Upper lobe of right lung (tissue), 1 donor: ENCODE measurements at regions not wholly inside any gene's neighbourhood (a gene's known extent, or its start where the extent isn't known, plus 50 kb on each side); places are given as distances from the start of the nearest gene placed in this dataset.

ENCODE experiments used
- ATAC-seq: fragments of 200-7000 bp; cut with Tn5 transposase; one replicate; pipeline ENCODE4 v1.9.1; 2020; ENCODE audit warnings: mild to moderate bottlenecking, moderate library complexity
- DNase-seq: peaks from one replicate; pipeline ENCODE4 v3.0.0-alpha.2; 2020
- H3K27ac ChIP-seq: fragments of 200-600 bp; one replicate; pipeline ENCODE4 v1.8.0; 2022
- H3K27me3 ChIP-seq: fragments of 200-600 bp; one replicate; pipeline ENCODE4 v1.8.0; 2022; ENCODE audit warnings: mild to moderate bottlenecking
- H3K36me3 ChIP-seq: fragments of 200-600 bp; one replicate; pipeline ENCODE4 v1.8.0; 2022
- H3K4me1 ChIP-seq: fragments of 200-600 bp; one replicate; pipeline ENCODE4 v1.8.0; 2022
- H3K4me3 ChIP-seq: fragments of 200-600 bp; one replicate; pipeline ENCODE4 v1.8.0; 2022; ENCODE audit warnings: mild to moderate bottlenecking
- H3K9me3 ChIP-seq: fragments of 200-600 bp; one replicate; pipeline ENCODE4 v1.8.0; 2022
- CTCF ChIP-seq: fragments of 200-600 bp; IDR thresholded peaks from one replicate; pipeline ENCODE4 v1.8.0; 2022; ENCODE audit warnings: antibody characterized with exemption
- intact Hi-C: fragments of 100-400 bp; cut with DNase I; formaldehyde crosslinking; loops from one replicate; pipeline ENCODE4 v1.11.0; 2022
- donor health status: DM: no; HTN: yes; CAD: no; lungs with severe emphysema.

- intact Hi-C loops, result no loop called here
- Histone ChIP-seq H3K36me3 (no peaks in the 10 kb centered on the region), H3K27ac (no peak overlapping the region), H3K9me3 (no peaks in the 10 kb centered on the region), H3K4me1 (no peaks in the 10 kb centered on the region), H3K4me3 (no peak overlapping the region), H3K27me3 (no peaks in the 10 kb centered on the region)
- DNase-seq (no peak), ATAC-seq (peak; percentile 34)
- TF ChIP-seq CTCF, result no peak
These were observed 208.5 kb downstream of the BARHL2 start for GRCh38 chr1:90508376-90509167.

- Histone ChIP-seq H3K27me3 (no peaks in the 10 kb centered on the region), H3K36me3 (no peaks in the 10 kb centered on the region), H3K27ac (no peak overlapping the region), H3K4me1 (no peaks in the 10 kb centered on the region), H3K9me3 (no peaks in the 10 kb centered on the region), H3K4me3 (no peak overlapping the region)
- no peak for ATAC-seq
- TF ChIP-seq CTCF, result no peak
- intact Hi-C loops, result no loop called here
- DNase-seq, result no peak
These were observed 209.9 kb downstream of the BARHL2 start for GRCh38 chr1:90507173-90507572.

GRCh38 chr1:90505806-90506205, 211.3 kb downstream of the BARHL2 start:
- TF ChIP-seq CTCF, result no peak
- Histone ChIP-seq H3K27ac (no peak overlapping the region), H3K27me3 (no peaks in the 10 kb centered on the region), H3K4me1 (no peaks in the 10 kb centered on the region), H3K4me3 (no peak overlapping the region), H3K9me3 (no peaks in the 10 kb centered on the region), H3K36me3 (no peaks in the 10 kb centered on the region)
- DNase-seq, result no peak
- no peak for ATAC-seq
- intact Hi-C loops, result no loop called here

GRCh38 chr1:90504509-90504908, 212.6 kb downstream of the BARHL2 start:
- intact Hi-C loops, result no loop called here
- Histone ChIP-seq H3K9me3 (no peaks in the 10 kb centered on the region), H3K4me3 (no peak overlapping the region), H3K27me3 (no peaks in the 10 kb centered on the region), H3K4me1 (no peaks in the 10 kb centered on the region), H3K27ac (no peak overlapping the region), H3K36me3 (no peaks in the 10 kb centered on the region)
- no peak for TF ChIP-seq CTCF
- no peak for ATAC-seq
- DNase-seq, result no peak

- Histone ChIP-seq H3K9me3 (no peaks in the 10 kb centered on the region), H3K4me1 (no peaks in the 10 kb centered on the region), H3K36me3 (no peaks in the 10 kb centered on the region), H3K27me3 (no peaks in the 10 kb centered on the region), H3K4me3 (no peak overlapping the region), H3K27ac (no peak overlapping the region)
- DNase-seq, result no peak
- intact Hi-C loops, result no loop called here
- no peak for ATAC-seq
- no peak for TF ChIP-seq CTCF
These were observed 214.4 kb downstream of the BARHL2 start for GRCh38 chr1:90502696-90503095.

GRCh38 chr1:90502194-90502593, 214.9 kb downstream of the BARHL2 start:
- Histone ChIP-seq H3K27ac (no peak overlapping the region), H3K4me1 (no peaks in the 10 kb centered on the region), H3K4me3 (no peak overlapping the region), H3K9me3 (no peaks in the 10 kb centered on the region), H3K27me3 (no peaks in the 10 kb centered on the region), H3K36me3 (no peaks in the 10 kb centered on the region)
- intact Hi-C loops, result no loop called here
- TF ChIP-seq CTCF, result no peak
- no peak for ATAC-seq
- DNase-seq, result no peak
